Keratinocyte (primary cell): ENCODE measurements at regions not wholly inside any gene's neighbourhood (a gene's known extent, or its start where the extent isn't known, plus 50 kb on each side); places are given as distances from the start of the nearest gene placed in this dataset.

Experiments used
- DNase-seq: peaks from one replicate; pipeline ENCODE4 v3.0.0-alpha.2; 2011; ENCODE audit warnings: low read depth, missing footprints, low spot score
- FAIRE-seq: peaks from 2 replicates; lab custom pipeline; 2011; peaks lifted over from hg19 to GRCh38; lab: Jason Lieb, UNC
- H2AFZ ChIP-seq: 2 replicates; pipeline ENCODE4 v1.6.0; 2012; ENCODE audit warnings: low read length, control low read depth, inconsistent platforms; ENCODE audit not compliant: control insufficient read depth
- H3K27ac ChIP-seq: 2 replicates; pipeline ENCODE4 v1.5.1; 2011; ENCODE audit warnings: low read length; ENCODE audit not compliant: control insufficient read depth, insufficient read depth
- H3K27me3 ChIP-seq: 3 replicates; pipeline ENCODE4 v1.6.0; 2011; ENCODE audit warnings: low read length; ENCODE audit not compliant: control insufficient read depth, insufficient read depth; ENCODE audit errors: extremely low read depth
- H3K36me3 ChIP-seq, 2 experiments: 2 replicates in 1 of 2; 3 replicates in 1 of 2; pipeline ENCODE4 v1.5.1; 2011; ENCODE audit warnings: low read length in 2 of 2, mild to moderate bottlenecking in 1 of 2; ENCODE audit not compliant: control insufficient read depth in 2 of 2, insufficient read depth in 2 of 2; ENCODE audit errors: extremely low read depth in 1 of 2
- H3K4me1 ChIP-seq: 3 replicates; pipeline ENCODE4 v1.5.1; 2011; ENCODE audit warnings: low read length; ENCODE audit not compliant: control insufficient read depth, insufficient read depth; ENCODE audit errors: extremely low read depth
- H3K4me2 ChIP-seq: 3 replicates; pipeline ENCODE4 v1.6.0; 2011; ENCODE audit warnings: low read depth, low read length; ENCODE audit not compliant: control insufficient read depth, insufficient read depth; ENCODE audit errors: extremely low read depth
- H3K4me3 ChIP-seq, 3 experiments: fragments of 200-600 bp in 1 of 3; sonication (generic) in 1 of 3; 2 replicates in 2 of 3; 3 replicates in 1 of 3; pipeline ENCODE4 v1.5.1; 2011 to 2016; ENCODE audit warnings: low read length in 3 of 3, mild to moderate bottlenecking in 3 of 3, control low read depth in 2 of 3, inconsistent platforms in 1 of 3, low read depth in 1 of 3, mixed read lengths in 1 of 3, mixed run types in 1 of 3, moderate library complexity in 1 of 3; ENCODE audit not compliant: control insufficient read depth in 2 of 3, insufficient read depth in 2 of 3; ENCODE audit errors: extremely low read depth in 1 of 3
- H3K79me2 ChIP-seq: 2 replicates; pipeline ENCODE4 v1.6.0; 2012; ENCODE audit warnings: low read length; ENCODE audit not compliant: control insufficient read depth, insufficient read depth
- H3K9ac ChIP-seq: 3 replicates; pipeline ENCODE4 v1.6.0; 2011; ENCODE audit warnings: low read length; ENCODE audit not compliant: control insufficient read depth, insufficient read depth; ENCODE audit errors: extremely low read depth
- H3K9me1 ChIP-seq: 3 replicates; pipeline ENCODE4 v1.6.0; 2011; ENCODE audit warnings: low read length; ENCODE audit not compliant: control insufficient read depth, insufficient read depth; ENCODE audit errors: extremely low read depth
- H3K9me3 ChIP-seq: 2 replicates; pipeline ENCODE4 v1.5.1; 2012; ENCODE audit warnings: low read depth, low read length; ENCODE audit not compliant: control insufficient read depth
- H4K20me1 ChIP-seq: 3 replicates; pipeline ENCODE4 v1.6.0; 2011; ENCODE audit warnings: low read length; ENCODE audit not compliant: control insufficient read depth, insufficient read depth; ENCODE audit errors: extremely low read depth
- CTCF ChIP-seq, 3 experiments: IDR thresholded peaks in 1 of 3; conservative IDR thresholded peaks in 1 of 3; optimal IDR thresholded peaks in 1 of 3; 2 replicates in 2 of 3; 3 replicates in 1 of 3; pipeline versions ENCODE3 to v1.5.1; 2011; ENCODE audit warnings: low read length in 3 of 3, mild to moderate bottlenecking in 3 of 3, moderate library complexity in 2 of 3, control low read depth in 1 of 3, inconsistent platforms in 1 of 3; ENCODE audit not compliant: insufficient read depth in 2 of 3; ENCODE audit errors: extremely low read depth in 1 of 3
- EZH2 ChIP-seq: IDR thresholded peaks from one replicate; pipeline ENCODE4 v1.6.1; 2012; ENCODE audit warnings: inconsistent platforms, mild to moderate bottlenecking, low read length, moderate library complexity
- dilution Hi-C: fragments of 300-500 bp; cut with MboI; formaldehyde crosslinking; loops from one replicate; pipeline ENCODE4 v1.7.0; 2020; ENCODE audit warnings: low sequenced_read_pairs; ENCODE audit not compliant: extremely low pct_ligation_motif_present

- no peak overlapping the region for H3K4me3 ChIP-seq
- no peak for FAIRE-seq
- no peaks in the 10 kb centered on the region for H3K9me3 ChIP-seq
- no peak for DNase-seq
- no peaks in the 10 kb centered on the region for H4K20me1 ChIP-seq
- no peaks in the 10 kb centered on the region for H3K36me3 ChIP-seq
- no peak overlapping the region for H3K27ac ChIP-seq
- no peaks in the 10 kb centered on the region for H3K79me2 ChIP-seq
- no peaks in the 10 kb centered on the region for H3K9me1 ChIP-seq
- TF ChIP-seq CTCF (optimal IDR thresholded peaks at IDR 0.05 in 1 of 3, IDR thresholded peaks at IDR 0.05 in 1 of 3, conservative IDR thresholded peaks at IDR 0.05 in 1 of 3; ENCODE audit: extremely low read depth in 1 of 3, insufficient read depth in 2 of 3, low read length in 3 of 3) (no peak), EZH2 (no peak)
- no peak overlapping the region for H2AFZ ChIP-seq
- dilution Hi-C loops: no loop called here
- H3K27me3 ChIP-seq: peaks cover 12% of the 10 kb centered on the region
- H3K4me1 ChIP-seq: peaks cover 1% of the 10 kb centered on the region
- H3K4me2 ChIP-seq: no peak overlapping the region
- H3K9ac ChIP-seq: no peak overlapping the region
Measured at GRCh38 chr2:120535081-120535480, 189.1 kb downstream of the INHBB start.

GRCh38 chr2:120536141-120536540 lies 190.2 kb downstream of the INHBB start:
- Histone ChIP-seq H3K4me2 (no peak overlapping the region), H3K4me3 (no peak overlapping the region), H3K36me3 (no peaks in the 10 kb centered on the region), H3K9me3 (no peaks in the 10 kb centered on the region), H3K9ac (no peak overlapping the region), H4K20me1 (no peaks in the 10 kb centered on the region), H2AFZ (no peak overlapping the region), H3K27me3 (peaks cover 8% of the 10 kb centered on the region), H3K27ac (no peak overlapping the region), H3K9me1 (no peaks in the 10 kb centered on the region), H3K79me2 (no peaks in the 10 kb centered on the region), H3K4me1 (peaks cover 6% of the 10 kb centered on the region)
- TF ChIP-seq EZH2 (no peak), CTCF (optimal IDR thresholded peaks at IDR 0.05 in 1 of 3, IDR thresholded peaks at IDR 0.05 in 1 of 3, conservative IDR thresholded peaks at IDR 0.05 in 1 of 3; ENCODE audit: extremely low read depth in 1 of 3, insufficient read depth in 2 of 3, low read length in 3 of 3) (no peak)
- dilution Hi-C loops: no loop called here
- FAIRE-seq: no peak
- no peak for DNase-seq
